Umbilical cord (tissue), 1 donor: ENCODE measurements at regions not wholly inside any gene's neighbourhood (a gene's known extent, or its start where the extent isn't known, plus 50 kb on each side); places are given as distances from the start of the nearest gene placed in this dataset.
A peak's percentile ranks its signal among the peaks of the same experiment; 100 is the strongest.

Experiments
- DNase-seq: peaks from one replicate; pipeline ENCODE4 v3.0.0-alpha.2; 2015; ENCODE audit warnings: low spot score

GRCh38 chr6:148146717-148147462 is 195.7 kb upstream of the SASH1 start:
- no peak for DNase-seq

GRCh38 chr6:148147463-148147830 is 195.2 kb upstream of the SASH1 start:
- no peak for DNase-seq

GRCh38 chr6:148151896-148152643 is 190.6 kb upstream of the SASH1 start:
- DNase-seq, result no peak

GRCh38 chr6:148154668-148155067 is 188.0 kb upstream of the SASH1 start:
- DNase-seq, result no peak

GRCh38 chr6:148155293-148155692 is 187.3 kb upstream of the SASH1 start:
- DNase-seq, result no peak

- no peak for DNase-seq
Observed at GRCh38 chr6:148157841-148158240, 184.8 kb upstream of the SASH1 start.

- DNase-seq, result no peak
Observed at GRCh38 chr6:148164645-148165044, 178.0 kb upstream of the SASH1 start.

GRCh38 chr6:148166339-148166968 is 176.2 kb upstream of the SASH1 start:
- peak; percentile 77 for DNase-seq

- no peak for DNase-seq
Observed at GRCh38 chr6:148169706-148170105, 172.9 kb upstream of the SASH1 start.

- no peak for DNase-seq
Observed at GRCh38 chr6:148170286-148170685, 172.4 kb upstream of the SASH1 start.

GRCh38 chr6:148173548-148173947 is 169.1 kb upstream of the SASH1 start:
- no peak for DNase-seq

- DNase-seq, result no peak
Observed at GRCh38 chr6:148175550-148176188, 167.0 kb upstream of the SASH1 start.

GRCh38 chr6:148177589-148178233 is 164.9 kb upstream of the SASH1 start:
- no peak for DNase-seq

GRCh38 chr6:148179786-148180185 is 162.9 kb upstream of the SASH1 start:
- no peak for DNase-seq

- no peak for DNase-seq
Observed at GRCh38 chr6:148182378-148182777, 160.3 kb upstream of the SASH1 start.

- DNase-seq, result no peak
Observed at GRCh38 chr6:148183776-148184175, 158.9 kb upstream of the SASH1 start.

GRCh38 chr6:148186916-148187315 is 155.7 kb upstream of the SASH1 start:
- no peak for DNase-seq

GRCh38 chr6:148192310-148192709 is 150.3 kb upstream of the SASH1 start:
- no peak for DNase-seq

- no peak for DNase-seq
Observed at GRCh38 chr6:148193063-148193680, 149.5 kb upstream of the SASH1 start.

- no peak for DNase-seq
Observed at GRCh38 chr6:148195511-148195910, 147.1 kb upstream of the SASH1 start.

- no peak for DNase-seq
Observed at GRCh38 chr6:148199584-148199983, 143.1 kb upstream of the SASH1 start.
